IgD-negative memory B cell (primary cell): ENCODE measurements at regions not wholly inside any gene's neighbourhood (a gene's known extent, or its start where the extent isn't known, plus 50 kb on each side); places are given as distances from the start of the nearest gene placed in this dataset.

Source experiments
- H3K27ac Mint-ChIP-seq, 3 donors: one replicate each; pipeline ENCODE4 v1.8.0; 2020 to 2022; ENCODE audit warnings: mild to moderate bottlenecking in 3 of 3, mixed read lengths in 3 of 3, moderate library complexity in 1 of 3
- H3K27me3 Mint-ChIP-seq: one replicate; pipeline ENCODE4 v1.8.0; 2021; ENCODE audit warnings: mixed read lengths
- H3K36me3 Mint-ChIP-seq: one replicate; pipeline ENCODE4 v1.8.0; 2020; ENCODE audit warnings: mild to moderate bottlenecking, mixed read lengths
- H3K4me1 Mint-ChIP-seq, 3 donors: one replicate each; pipeline ENCODE4 v1.8.0; 2020 to 2022; ENCODE audit warnings: mixed read lengths in 3 of 3, mild to moderate bottlenecking in 1 of 3
- H3K4me3 Mint-ChIP-seq, 4 donors: one replicate each; pipeline ENCODE4 v1.8.0; 2020 to 2022; ENCODE audit warnings: mild to moderate bottlenecking in 4 of 4, mixed read lengths in 4 of 4, moderate library complexity in 3 of 4
- H3K9me3 Mint-ChIP-seq, 3 donors: one replicate each; pipeline ENCODE4 v1.8.0; 2020 to 2021; ENCODE audit warnings: mixed read lengths in 3 of 3, mild to moderate bottlenecking in 1 of 3

DNA sequence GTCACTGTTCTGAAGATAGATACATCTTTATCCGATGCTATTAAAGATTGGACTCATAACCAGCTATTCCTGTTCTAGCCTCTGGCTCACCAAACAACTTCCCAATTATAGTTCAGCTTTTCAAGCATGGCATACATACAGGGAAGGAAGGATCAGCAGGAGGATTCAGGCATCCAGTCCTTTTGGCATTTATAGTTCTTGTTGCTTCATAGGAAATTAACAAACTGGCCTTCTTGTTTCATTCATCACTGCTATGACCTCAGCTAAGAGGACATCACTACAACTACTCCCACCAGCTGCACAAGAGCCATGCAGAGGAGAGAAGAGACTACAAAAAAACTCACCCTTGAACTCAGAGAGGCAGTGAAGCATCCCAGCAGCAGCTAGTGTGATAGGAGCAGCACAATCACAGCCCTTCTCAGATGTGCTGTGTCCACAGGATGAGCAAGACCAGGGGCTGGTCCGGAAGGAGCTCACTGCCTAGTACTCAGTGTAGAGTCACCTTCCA, 100.5 kb downstream of the SPTSSA start:
- peaks cover 12% of the 10 kb centered on the region for H3K27me3 Mint-ChIP-seq
- H3K27ac Mint-ChIP-seq = no peak overlapping the region
- no peaks in the 10 kb centered on the region for H3K9me3 Mint-ChIP-seq
- H3K4me1 Mint-ChIP-seq = peaks cover 0 to 2% (median 0%) of the 10 kb centered on the region in 3 donors
- no peaks in the 10 kb centered on the region for H3K36me3 Mint-ChIP-seq
- H3K4me3 Mint-ChIP-seq = no peak overlapping the region

DNA sequence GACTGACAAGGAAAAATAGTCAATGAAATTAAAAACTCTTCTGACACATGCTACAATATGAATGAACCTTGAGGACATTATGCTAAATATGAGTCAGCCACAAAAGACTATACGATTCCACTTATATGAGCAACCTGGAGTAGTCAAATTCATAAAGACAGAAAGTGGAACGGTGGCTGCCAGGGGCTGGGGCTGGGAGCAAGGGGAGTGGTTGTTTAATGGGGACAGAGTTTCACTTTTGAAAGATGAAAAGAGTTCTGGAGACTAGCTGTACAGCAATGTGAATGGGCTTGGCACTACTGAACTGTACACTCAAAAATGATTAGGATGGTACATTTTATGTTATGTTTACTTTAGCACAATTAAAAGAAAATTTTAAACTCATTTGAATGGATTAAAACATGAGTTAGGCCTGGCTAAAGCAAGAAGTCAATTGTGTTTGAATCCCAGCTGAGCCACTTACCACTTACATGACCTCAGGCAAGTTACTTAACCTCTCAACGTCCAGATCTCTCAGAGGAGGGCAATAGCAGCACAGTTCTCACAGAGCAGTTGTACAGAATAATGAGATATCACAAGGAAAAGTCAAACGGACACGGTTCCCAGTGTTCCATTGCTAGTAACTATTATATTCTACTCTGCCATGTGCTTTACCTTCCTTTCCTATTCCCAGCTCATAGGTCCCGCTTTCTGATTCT, 102.5 kb downstream of the SPTSSA start:
- Mint-ChIP-seq H3K27ac (no peak overlapping the region), H3K36me3 (no peaks in the 10 kb centered on the region), H3K4me3 (no peak overlapping the region), H3K4me1 (peaks cover 0 to 2% (median 0%) of the 10 kb centered on the region in 3 donors), H3K9me3 (no peaks in the 10 kb centered on the region), H3K27me3 (peaks cover 7% of the 10 kb centered on the region)

DNA sequence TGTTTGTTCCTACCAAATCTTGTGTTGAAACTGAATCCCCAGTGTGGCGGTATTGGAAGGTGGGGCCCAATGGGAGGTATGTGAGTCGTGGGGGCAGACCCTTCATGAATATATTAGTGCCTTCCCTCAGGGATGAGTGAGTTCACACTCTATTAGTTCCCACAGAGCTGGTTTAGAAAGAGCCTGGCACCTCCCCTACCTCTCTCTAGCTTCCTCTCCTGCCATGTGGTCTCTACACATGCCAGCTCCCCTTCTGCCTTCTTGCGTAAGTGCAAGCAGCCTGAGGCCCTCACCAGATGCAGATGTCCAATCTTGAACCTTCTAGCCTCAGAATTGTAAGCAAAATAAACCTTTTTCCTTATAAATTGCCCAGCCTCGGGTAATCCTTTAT, 105.8 kb downstream of the SPTSSA start:
- no peaks in the 10 kb centered on the region for H3K27me3 Mint-ChIP-seq
- peaks cover 0 to 2% (median 0%) of the 10 kb centered on the region in 3 donors for H3K4me1 Mint-ChIP-seq
- no peaks in the 10 kb centered on the region for H3K9me3 Mint-ChIP-seq
- no peaks in the 10 kb centered on the region for H3K36me3 Mint-ChIP-seq
- H3K27ac Mint-ChIP-seq = no peak overlapping the region
- H3K4me3 Mint-ChIP-seq = no peak overlapping the region

DNA sequence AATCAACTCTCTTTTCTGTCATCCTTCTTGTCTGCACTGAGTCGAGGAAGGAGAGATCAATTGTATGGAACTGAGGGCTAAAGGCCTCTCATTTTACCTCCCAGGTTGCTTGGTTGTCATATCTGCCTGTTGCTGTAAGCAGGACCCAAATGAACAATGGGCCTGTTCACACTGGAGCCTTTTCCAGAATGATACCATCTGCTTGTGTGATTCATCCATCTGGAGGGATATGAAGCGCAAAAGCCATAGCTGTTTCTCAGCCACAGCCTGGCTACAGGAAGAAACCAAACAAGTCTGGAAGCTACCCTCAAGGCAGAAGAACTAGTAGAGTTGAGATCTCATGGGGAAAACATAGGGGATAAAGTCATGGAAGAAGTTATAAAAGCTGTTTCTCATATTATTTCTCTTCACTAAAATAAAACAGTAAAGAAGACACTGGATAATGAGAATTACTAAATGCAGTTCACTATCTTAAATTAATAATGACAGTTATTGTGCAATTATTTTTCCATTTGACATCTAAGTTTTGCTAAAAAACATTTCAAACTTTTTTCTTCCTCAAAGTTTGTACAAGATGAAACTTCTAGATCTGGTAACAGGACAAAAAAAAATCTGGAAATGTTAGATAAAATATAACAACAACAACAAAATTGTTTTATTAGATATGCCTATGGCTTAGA, 106.3 kb downstream of the SPTSSA start:
- H3K4me1 Mint-ChIP-seq = peaks cover 0 to 2% (median 0%) of the 10 kb centered on the region in 3 donors
- H3K4me3 Mint-ChIP-seq = no peak overlapping the region
- H3K36me3 Mint-ChIP-seq = no peaks in the 10 kb centered on the region
- no peaks in the 10 kb centered on the region for H3K27me3 Mint-ChIP-seq
- H3K9me3 Mint-ChIP-seq = no peaks in the 10 kb centered on the region
- H3K27ac Mint-ChIP-seq = no peak overlapping the region

DNA sequence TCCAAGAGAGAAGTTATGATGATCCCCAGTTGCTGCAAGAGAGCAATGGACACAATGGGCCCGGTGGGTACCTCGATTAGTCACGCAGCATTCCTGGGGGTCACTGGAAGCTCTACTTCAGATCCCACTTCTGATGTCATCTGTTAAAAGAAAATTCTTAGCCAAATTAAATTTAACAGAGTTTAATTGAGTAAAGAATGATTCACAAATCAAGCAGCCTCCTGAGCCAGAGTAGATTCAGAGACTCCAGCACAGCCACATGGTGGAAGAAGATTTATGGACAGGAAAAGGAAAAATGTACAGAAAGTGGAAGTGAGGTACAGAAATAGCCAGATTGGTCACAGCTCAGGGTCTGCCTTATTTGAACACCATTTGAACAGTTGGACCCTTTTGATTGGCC, 107.5 kb downstream of the SPTSSA start:
- Mint-ChIP-seq H3K4me3 (no peak overlapping the region), H3K36me3 (no peaks in the 10 kb centered on the region), H3K4me1 (peaks cover 0 to 2% (median 0%) of the 10 kb centered on the region in 3 donors), H3K27ac (no peak overlapping the region), H3K27me3 (no peaks in the 10 kb centered on the region), H3K9me3 (no peaks in the 10 kb centered on the region)

DNA sequence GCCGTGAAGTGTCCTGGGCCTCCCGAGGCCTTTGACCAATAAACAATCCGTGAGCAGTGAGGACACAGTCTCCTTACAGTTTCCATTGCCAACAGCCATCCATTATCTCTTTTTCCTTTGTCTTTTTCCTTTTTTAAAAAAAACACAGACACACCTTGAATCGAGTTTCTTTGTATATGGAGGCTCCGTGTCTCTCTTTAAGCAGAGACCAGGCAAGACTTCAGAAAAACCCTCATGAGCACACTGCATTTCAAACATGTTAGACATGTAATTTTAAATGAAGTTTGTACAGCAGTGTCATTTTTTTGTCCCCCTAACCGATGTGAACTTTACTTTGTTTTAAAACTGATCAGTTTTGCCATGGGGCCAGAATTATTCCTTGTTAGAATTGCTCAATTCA, 111.1 kb downstream of the SPTSSA start:
- H3K4me1 Mint-ChIP-seq = no peaks in the 10 kb centered on the region
- no peaks in the 10 kb centered on the region for H3K27me3 Mint-ChIP-seq
- H3K4me3 Mint-ChIP-seq = no peak overlapping the region
- peaks cover 0 to 1% (median 0%) of the 10 kb centered on the region in 3 donors for H3K9me3 Mint-ChIP-seq
- no peak overlapping the region for H3K27ac Mint-ChIP-seq
- no peaks in the 10 kb centered on the region for H3K36me3 Mint-ChIP-seq

DNA sequence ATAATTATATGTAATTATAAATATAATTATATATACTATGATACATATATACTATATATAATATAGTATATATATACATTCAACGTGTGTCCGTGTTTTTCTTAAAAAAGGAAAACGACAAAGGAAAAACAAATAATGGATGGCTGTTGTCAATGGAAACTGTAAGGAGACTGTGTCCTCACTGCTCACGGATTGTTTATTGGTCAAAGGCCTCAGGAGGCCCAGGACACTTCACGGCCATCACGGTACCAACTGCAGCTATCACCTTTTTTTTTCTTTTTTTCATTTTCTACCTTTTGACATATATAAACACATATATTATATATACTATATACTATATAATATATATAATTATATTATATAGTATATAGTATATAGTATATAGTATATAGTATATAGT, 113.4 kb downstream of the SPTSSA start:
- Mint-ChIP-seq H3K4me3 (no peak overlapping the region), H3K27ac (no peak overlapping the region), H3K4me1 (peaks cover 0 to 3% (median 0%) of the 10 kb centered on the region in 3 donors), H3K9me3 (peaks cover 0 to 1% (median 0%) of the 10 kb centered on the region in 3 donors), H3K27me3 (no peaks in the 10 kb centered on the region), H3K36me3 (no peaks in the 10 kb centered on the region)

DNA sequence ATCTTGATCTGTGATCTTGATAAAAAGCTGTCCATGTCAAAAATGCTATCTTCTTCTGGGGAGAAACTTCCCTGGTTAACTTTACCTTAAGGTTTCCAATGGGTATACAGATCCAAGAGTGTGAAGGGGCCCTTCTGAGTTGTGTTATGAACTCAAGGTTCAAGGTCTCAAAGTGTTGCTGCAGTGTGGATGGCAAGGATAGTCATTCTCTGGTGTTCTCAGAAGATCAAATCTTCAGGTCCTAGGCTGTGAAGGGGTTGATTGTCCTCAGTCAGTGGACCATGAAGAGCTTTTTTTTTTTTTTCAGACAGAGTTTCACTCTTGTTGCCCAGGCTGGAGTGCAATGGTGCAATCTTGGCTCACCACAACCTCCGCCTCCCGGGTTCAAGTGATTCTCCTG, 114.4 kb downstream of the SPTSSA start:
- H3K36me3 Mint-ChIP-seq = no peaks in the 10 kb centered on the region
- H3K27me3 Mint-ChIP-seq = no peaks in the 10 kb centered on the region
- no peak overlapping the region for H3K27ac Mint-ChIP-seq
- peaks cover 0 to 3% (median 0%) of the 10 kb centered on the region in 3 donors for H3K4me1 Mint-ChIP-seq
- no peak overlapping the region for H3K4me3 Mint-ChIP-seq
- H3K9me3 Mint-ChIP-seq = peaks cover 0 to 2% (median 1%) of the 10 kb centered on the region in 3 donors

DNA sequence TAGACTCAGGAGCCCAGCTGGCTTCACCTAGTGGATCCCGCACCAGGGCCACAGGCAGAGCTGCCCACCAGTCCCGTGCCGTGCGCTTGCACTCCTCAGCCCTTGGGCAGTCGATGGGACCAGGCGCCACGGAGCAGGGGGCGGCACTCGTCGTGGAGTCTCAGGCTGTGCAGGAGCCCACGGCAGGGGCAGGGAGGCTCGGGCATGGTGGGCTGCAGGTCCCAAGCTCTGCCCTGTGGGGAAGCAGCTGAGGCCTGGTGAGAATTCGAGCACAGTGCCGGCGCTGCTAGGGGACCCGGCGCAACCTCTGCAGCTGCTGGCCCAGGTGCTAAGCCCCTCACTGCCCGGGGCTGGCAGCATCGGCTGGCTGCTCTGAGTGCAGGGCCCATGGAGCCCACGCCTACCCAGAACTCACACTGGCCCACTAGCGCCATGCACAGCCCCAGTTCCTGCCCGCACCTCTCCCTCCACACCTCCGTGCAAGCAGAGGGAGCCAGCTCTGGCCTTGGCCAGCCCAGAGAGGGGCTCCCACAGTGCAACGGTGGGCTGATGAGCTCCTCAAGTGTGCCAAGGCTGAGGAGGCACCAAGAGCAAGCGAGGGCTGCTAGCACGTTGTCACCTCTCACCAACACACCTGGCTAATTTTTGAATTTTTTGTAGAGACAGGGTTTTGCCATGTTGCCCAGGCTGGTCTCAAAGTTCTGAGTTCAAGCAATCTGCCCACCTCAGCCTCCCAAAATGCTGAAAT, 116.1 kb downstream of the SPTSSA start:
- no peaks in the 10 kb centered on the region for H3K27me3 Mint-ChIP-seq
- peaks cover 0 to 3% (median 0%) of the 10 kb centered on the region in 3 donors for H3K4me1 Mint-ChIP-seq
- H3K27ac Mint-ChIP-seq = no peak overlapping the region
- no peak overlapping the region for H3K4me3 Mint-ChIP-seq
- peaks cover 0 to 2% (median 1%) of the 10 kb centered on the region in 3 donors for H3K9me3 Mint-ChIP-seq
- no peaks in the 10 kb centered on the region for H3K36me3 Mint-ChIP-seq

DNA sequence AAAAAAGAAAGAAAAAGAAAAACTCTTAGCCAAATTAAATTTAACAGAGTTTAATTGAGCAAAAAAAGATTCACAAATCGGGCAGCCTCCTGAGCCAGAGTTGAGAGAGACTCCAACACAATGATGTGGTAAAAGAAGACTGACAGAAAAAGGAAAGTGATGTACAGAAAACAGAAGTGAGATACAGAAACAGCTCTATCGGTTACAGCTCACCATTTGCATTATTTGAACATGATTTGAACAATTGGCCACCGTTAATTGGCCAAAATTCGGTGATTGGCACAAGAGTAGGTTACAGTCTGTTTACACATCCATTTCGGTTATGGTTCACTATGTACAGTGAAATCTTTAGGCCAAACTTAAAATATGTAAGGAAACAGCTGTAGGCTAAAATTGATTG, 117.7 kb downstream of the SPTSSA start:
- Mint-ChIP-seq H3K36me3 (no peaks in the 10 kb centered on the region), H3K4me1 (peaks cover 0 to 3% (median 0%) of the 10 kb centered on the region in 3 donors), H3K27me3 (no peaks in the 10 kb centered on the region), H3K27ac (no peak overlapping the region), H3K9me3 (peaks cover 0 to 2% (median 1%) of the 10 kb centered on the region in 3 donors), H3K4me3 (no peak overlapping the region)

DNA sequence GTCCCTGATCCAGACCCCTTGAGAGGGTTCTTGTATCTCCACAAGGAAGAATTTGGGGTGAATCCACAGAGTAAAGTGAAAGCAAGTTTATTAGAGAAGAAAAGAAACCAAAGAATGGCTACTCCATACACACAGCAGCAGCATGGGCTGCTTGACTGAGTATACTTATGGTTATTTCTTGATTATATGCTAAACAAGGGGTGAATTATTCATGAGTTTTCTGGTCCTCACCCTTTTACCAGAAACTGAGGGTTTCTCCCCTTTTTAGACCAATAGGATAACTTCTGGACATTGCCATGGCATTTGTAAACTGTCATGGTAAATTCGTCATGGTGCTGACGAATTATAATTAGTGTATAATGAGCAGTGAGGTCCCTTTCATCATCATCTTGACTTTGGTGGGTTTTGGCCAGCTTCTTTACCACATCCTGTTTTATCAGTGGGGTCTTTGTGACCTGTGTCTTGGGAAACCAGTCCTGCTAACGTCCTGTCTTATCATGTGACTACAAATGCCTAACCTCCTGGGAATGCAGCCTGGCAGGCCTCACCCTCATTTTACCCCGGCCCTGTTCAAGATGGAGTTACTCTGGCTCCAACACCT, 121.9 kb downstream of the SPTSSA start:
- H3K27ac Mint-ChIP-seq = no peak overlapping the region
- peaks cover 0 to 2% (median 0%) of the 10 kb centered on the region in 3 donors for H3K9me3 Mint-ChIP-seq
- H3K27me3 Mint-ChIP-seq = no peaks in the 10 kb centered on the region
- peaks cover 9 to 13% (median 10%) of the 10 kb centered on the region in 3 donors for H3K4me1 Mint-ChIP-seq
- no peak overlapping the region for H3K4me3 Mint-ChIP-seq
- H3K36me3 Mint-ChIP-seq = no peaks in the 10 kb centered on the region

DNA sequence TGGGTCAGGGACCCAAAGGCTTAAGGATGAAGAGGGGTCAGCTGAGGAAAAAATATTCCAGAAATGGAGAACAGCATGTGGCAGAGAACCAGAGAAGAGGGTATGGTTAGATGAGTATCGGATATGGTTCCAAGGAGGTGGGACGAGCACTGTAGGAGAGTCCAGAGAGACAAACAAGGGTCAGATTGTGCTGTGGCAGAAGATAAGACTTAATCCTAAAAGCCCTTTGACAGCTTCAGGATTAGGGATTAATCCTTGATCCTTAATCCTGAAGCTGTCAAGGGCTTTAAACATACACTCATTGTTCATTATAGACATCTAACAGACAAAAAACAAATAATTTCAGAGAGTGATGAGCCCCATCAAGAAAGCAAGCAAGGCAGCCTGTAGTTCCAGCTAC, 124.0 kb downstream of the SPTSSA start:
- H3K9me3 Mint-ChIP-seq = peaks cover 0 to 2% (median 0%) of the 10 kb centered on the region in 3 donors
- no peak overlapping the region for H3K4me3 Mint-ChIP-seq
- no peaks in the 10 kb centered on the region for H3K36me3 Mint-ChIP-seq
- H3K27me3 Mint-ChIP-seq = no peaks in the 10 kb centered on the region
- H3K4me1 Mint-ChIP-seq = peaks cover 9 to 10% (median 9%) of the 10 kb centered on the region in 3 donors
- H3K27ac Mint-ChIP-seq = no peak overlapping the region

DNA sequence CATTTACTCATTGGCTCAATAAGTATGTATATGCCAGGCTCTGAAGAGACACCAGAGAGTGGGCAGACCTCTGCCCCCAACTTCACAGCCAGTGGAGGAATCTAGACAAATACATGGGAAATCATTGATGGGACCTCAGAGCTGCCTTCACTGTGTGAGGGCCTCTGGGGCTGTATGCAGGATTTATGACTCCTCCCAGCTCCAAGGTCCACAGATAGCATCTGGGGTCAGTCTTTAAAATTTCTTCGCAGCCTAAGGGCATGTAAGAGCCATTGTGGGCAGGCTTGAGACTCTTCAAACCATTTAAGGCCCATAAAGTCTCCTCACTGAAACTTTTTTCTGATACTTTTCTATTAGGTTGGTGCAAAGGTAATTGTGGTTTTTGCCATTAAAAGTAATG, 125.5 kb downstream of the SPTSSA start:
- H3K4me3 Mint-ChIP-seq = no peak overlapping the region
- H3K27me3 Mint-ChIP-seq = no peaks in the 10 kb centered on the region
- no peaks in the 10 kb centered on the region for H3K9me3 Mint-ChIP-seq
- no peak overlapping the region for H3K27ac Mint-ChIP-seq
- H3K4me1 Mint-ChIP-seq = peaks cover 10 to 19% (median 16%) of the 10 kb centered on the region in 3 donors
- no peaks in the 10 kb centered on the region for H3K36me3 Mint-ChIP-seq

DNA sequence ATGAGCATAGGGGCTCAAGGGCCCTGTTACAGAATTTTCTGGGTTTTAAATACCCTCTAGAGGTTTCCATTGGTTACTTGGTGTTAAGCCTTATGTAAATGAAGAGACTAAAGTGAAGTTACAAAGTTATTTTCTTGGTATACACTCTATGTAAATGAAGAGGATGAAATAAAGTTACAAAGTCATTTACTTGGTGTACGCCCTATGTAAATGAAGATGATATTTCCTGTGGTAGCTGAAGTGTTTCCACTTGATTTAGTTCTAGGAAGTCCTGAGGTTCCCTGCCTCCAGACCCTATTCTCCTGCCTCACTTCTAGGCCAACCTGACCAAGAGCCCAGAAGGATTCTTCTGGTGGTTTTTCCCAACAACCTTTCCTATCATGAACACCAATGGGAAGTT, 126.1 kb downstream of the SPTSSA start:
- Mint-ChIP-seq H3K27ac (no peak overlapping the region), H3K4me1 (peaks cover 10 to 22% (median 16%) of the 10 kb centered on the region in 3 donors), H3K27me3 (no peaks in the 10 kb centered on the region), H3K9me3 (no peaks in the 10 kb centered on the region), H3K36me3 (no peaks in the 10 kb centered on the region), H3K4me3 (peak overlapping the region in 2 of 4 donors; percentile 19 to 56)

DNA sequence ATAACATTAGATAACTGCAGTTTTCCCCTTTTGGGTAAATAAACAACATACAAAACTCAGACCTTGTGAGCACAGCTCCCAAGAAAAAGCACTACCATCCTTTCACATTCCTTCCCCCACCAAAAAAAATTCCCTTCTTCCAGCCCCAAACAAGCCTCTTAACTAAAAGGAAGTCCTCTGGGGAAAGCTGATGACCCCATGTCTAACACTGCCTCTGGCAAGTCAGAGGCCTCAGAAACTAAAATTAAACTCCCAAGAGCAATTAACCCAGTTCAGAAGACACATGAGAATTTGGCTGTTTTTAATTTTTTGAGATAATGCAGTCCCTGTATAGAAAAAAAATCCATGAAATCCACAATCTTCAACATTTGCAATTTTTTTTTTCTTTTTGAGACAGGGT, 127.7 kb downstream of the SPTSSA start:
- Mint-ChIP-seq H3K27me3 (no peaks in the 10 kb centered on the region), H3K4me3 (peak overlapping the region in 1 of 4 donors; percentile 20), H3K4me1 (peaks cover 10 to 22% (median 16%) of the 10 kb centered on the region in 3 donors), H3K36me3 (no peaks in the 10 kb centered on the region), H3K9me3 (no peaks in the 10 kb centered on the region), H3K27ac (peak overlapping the region in 1 of 3 donors; percentile 31)
